Head of caudate nucleus (tissue), 42 donors: ENCODE measurements at regions not wholly inside any gene's neighbourhood (a gene's known extent, or its start where the extent isn't known, plus 50 kb on each side); places are given as distances from the start of the nearest gene placed in this dataset.
"Not testable (repeated sequence)": the region's sequence is repeated elsewhere in the genome, so short reads cannot be mapped to it uniquely, and the experiment has no call there.

Experiments used
- DNase-seq, 42 donors: peaks; one replicate each; pipeline versions ENCODE4 v3.0.0 to v3.0.0-alpha.2; 2020 to 2021; ENCODE audit warnings: mixed read lengths in 7 of 42
- intact Hi-C: fragments of 100-400 bp; cut with DNase I; formaldehyde crosslinking; loops from one replicate; pipeline ENCODE4 v1.15.0; 2022

DNA sequence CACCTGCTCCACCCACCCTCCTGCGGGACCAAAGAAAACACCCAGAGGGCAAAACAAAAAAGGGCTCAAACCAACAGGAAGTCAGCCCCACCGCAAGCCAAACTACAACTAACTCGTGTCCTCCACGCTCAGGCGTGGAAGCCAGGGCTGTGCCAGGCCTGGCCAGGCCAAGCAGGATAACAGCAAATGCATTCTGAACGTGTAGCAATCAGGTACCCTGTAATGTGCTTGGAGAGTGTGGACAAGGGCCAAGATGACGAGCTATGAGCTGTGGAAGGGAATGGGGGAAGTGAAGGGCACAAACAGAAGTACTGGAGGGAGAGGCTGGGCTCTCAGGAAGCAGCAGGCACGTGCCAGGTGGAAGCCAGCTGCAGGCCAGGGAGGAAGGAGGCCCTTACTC is 528.6 kb downstream of the TP53TG3F start:
- intact Hi-C loops, DNase-seq: not testable (repeated sequence)

DNA sequence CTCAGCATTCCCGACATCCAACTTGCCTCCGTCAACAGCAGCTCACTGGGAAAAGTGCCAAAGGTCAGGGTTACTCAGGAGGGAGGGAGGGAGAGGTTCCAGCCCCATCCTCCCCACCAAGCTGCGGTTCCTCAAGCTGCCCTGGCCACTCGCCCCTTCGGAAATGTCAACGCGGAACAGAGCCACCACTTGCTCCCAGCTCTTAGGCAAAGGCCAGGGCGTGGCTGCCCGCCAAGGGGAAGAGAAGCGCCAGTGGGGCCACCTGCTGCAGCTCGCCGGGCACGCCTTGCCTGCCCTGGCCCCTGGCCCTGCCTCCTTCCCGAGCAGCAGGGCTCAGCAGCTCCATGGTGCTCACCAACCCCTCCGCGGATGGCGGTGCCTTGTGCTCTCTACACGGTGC is 531.1 kb downstream of the TP53TG3F start:
- DNase-seq, intact Hi-C loops: not testable (repeated sequence)

DNA sequence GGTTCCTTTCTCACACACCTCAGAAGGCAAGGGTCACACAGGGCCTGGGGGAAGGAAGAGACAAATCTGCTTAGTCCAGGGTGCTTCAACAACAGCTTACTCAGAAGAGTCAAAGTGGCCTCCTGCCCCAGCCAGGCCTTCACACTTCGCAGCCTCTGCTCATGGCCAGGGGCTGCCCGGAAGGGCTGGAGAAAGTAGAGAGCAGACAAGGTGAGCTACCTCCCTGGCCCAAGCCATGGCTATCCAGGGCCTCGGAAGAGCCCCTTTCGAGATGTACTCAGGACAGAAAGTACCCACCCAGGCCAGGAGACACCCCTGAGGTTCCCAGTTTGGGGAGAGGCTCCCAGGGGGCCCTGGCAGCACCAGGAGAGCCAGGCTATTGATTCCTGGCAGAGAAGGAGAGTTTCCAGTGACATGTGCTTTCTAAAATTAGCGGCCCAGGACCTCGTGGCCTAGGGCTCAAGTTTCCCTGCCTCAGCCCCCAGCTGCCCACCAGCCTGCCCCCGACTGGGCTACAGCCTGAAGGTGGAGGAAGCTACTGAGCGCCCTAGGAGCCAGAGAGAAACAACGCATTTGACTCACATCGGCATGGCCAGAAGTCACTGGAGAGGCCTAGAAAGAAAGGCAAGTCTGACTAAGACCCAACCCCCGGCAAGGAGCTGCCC is 533.2 kb downstream of the TP53TG3F start:
- intact Hi-C loops = not testable (repeated sequence)
- peak in 1 of 42 donors; percentile 3 for DNase-seq

- DNase-seq, intact Hi-C loops: not testable (repeated sequence)
Observed at GRCh38 chr16:33994207-33994606, 534.8 kb downstream of the TP53TG3F start.

- intact Hi-C loops, DNase-seq: not testable (repeated sequence)
Observed at GRCh38 chr16:33995821-33996372, 536.5 kb downstream of the TP53TG3F start.

DNA sequence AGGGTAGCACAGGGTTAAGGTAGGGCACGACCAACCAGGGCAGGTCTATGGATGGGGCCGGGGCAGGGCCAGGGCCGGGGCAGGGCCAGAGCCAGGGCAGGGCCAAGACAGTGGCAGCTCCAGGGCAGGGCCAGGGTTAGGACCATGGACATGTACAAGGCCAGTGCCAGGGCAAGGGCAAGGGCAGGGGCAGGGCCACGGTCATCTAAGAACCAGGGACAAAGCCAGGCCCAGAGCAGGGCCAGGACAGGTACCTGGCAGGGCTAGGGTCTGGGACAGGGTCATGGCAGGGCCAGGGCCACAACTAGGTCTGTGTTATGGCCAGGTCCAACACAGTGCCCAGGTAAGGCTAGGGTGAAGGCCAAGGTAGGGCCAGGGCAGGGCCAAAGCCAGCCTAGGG is 541.8 kb downstream of the TP53TG3F start:
- intact Hi-C loops, DNase-seq: not testable (repeated sequence)

DNA sequence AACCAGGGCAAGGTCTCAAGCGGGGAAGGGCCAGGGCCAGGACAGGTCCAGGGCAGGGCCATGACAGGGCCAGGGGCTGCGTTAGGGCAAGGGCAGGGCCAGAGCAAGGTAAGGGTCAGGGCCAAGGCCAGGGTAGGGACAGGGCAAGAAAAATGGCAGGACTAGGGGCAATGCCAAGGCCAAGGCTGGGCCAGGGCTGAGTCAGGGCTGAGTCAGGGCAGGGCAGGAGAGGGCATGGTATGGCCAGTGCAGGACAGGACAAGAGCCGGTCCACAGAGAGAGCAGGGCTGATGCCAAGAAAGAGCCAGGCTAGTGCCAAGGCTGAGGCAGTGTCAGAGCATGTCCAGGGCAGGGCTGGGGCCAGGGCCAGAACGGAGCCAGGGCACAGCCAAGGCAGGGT is 542.5 kb downstream of the TP53TG3F start:
- DNase-seq, intact Hi-C loops: not testable (repeated sequence)

DNA sequence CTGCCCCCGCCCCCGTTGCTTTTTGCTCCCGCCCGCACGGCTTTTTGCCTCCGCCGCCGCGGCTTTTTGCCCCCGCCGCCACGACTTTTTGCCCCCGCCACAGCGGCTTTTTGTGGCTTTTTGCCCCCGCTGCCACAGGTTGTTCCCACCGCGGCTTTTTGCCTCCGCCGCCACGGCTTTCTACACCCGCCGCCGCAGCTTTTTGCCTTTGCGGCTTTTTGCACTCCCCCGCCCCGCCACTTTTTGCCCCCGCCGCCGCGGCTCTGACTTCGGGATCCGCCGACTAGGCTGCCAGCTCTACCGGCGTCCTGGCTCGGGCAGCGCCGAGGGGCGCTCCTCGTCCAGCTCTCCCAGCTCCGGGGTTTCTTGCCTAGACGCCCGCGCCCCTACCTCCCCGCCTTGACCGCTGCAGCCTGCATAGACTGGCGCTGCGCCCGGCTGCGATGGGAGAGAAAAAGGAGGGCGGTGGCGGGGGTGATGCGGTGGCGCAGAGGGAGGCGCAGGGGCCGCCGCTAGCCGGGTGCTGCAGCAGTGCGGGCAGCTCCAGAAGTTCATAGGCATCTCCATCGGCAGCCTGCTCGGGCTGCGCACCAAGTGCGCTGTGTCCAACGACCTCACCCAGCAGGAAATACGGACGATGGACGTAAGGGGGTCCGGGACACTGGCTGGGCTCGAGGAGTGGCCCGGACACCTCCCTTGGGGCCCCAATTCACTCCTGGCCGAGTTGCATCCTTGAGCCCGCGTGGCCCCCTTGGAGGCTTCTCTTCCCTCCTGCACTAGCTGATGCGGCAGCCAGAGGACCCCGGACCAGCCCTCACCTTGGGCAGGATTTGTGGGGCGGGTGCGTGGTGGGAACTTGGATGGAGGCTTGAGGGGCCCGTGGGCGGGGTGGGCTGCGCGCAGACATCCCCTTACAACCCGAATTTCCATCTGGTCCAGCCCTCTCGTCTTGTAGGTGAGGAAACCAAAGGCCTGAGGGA is 555.7 kb downstream of the TP53TG3F start:
- DNase-seq, intact Hi-C loops: not testable (repeated sequence)

GRCh38 chr16:34018277-34018676 is 558.9 kb downstream of the TP53TG3F start:
- intact Hi-C loops, DNase-seq: not testable (repeated sequence)

GRCh38 chr16:34050787-34051320 is 591.4 kb downstream of the TP53TG3F start:
- intact Hi-C loops = no loop called here
- no peak for DNase-seq

DNA sequence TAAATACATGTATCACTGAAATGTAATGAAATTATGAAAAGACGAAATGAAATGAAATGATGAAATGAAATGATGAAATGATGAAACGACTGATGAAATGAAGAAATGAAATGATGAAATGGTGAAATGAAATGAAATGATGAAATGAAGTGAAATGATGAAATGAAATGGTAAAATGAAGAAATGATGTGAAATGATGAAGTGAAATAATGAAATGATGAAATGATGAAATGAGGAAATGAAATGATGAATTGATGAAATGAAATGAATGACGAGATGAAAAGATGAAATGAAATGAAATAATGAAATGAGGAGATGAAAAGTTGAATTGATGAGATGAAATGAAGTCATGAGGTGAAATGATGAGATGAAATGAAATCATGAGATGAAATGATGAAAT is 594.7 kb downstream of the TP53TG3F start:
- intact Hi-C loops = no loop called here
- DNase-seq = no peak

- no peak for DNase-seq
- intact Hi-C loops = no loop called here
Observed at GRCh38 chr16:34054969-34055368, 595.6 kb downstream of the TP53TG3F start.

- DNase-seq, intact Hi-C loops: not testable (repeated sequence)
Observed at GRCh38 chr16:34062620-34063253, 603.3 kb downstream of the TP53TG3F start.

GRCh38 chr16:34063498-34064157 is 604.2 kb downstream of the TP53TG3F start:
- DNase-seq, intact Hi-C loops: not testable (repeated sequence)

GRCh38 chr16:34064602-34065001 is 605.2 kb downstream of the TP53TG3F start:
- DNase-seq, intact Hi-C loops: not testable (repeated sequence)

GRCh38 chr16:34069731-34070130 is 610.3 kb downstream of the TP53TG3F start:
- intact Hi-C loops, DNase-seq: not testable (repeated sequence)

- intact Hi-C loops = no loop called here
- no peak for DNase-seq
Observed at GRCh38 chr16:34078691-34079090, 619.3 kb downstream of the TP53TG3F start.

GRCh38 chr16:34085038-34085437 is 625.6 kb downstream of the TP53TG3F start:
- DNase-seq, intact Hi-C loops: not testable (repeated sequence)
